Skeletal muscle tissue (tissue), 3 donors: ENCODE measurements at regions not wholly inside any gene's neighbourhood (a gene's known extent, or its start where the extent isn't known, plus 50 kb on each side); places are given as distances from the start of the nearest gene placed in this dataset.

ENCODE experiments used
- H3K27ac ChIP-seq: one replicate; pipeline ENCODE4 v1.7.0; 2013; ENCODE audit warnings: mild to moderate bottlenecking, low read depth, low read length, inconsistent platforms
- H3K27me3 ChIP-seq, 3 donors: one replicate each; pipeline ENCODE4 v1.7.0; 2013; ENCODE audit warnings: low read length in 3 of 3; ENCODE audit not compliant: control insufficient read depth in 3 of 3, insufficient read depth in 3 of 3
- H3K36me3 ChIP-seq, 3 donors: one replicate each; pipeline ENCODE4 v1.7.0; 2013; ENCODE audit warnings: low read length in 3 of 3; ENCODE audit not compliant: control insufficient read depth in 3 of 3, insufficient read depth in 3 of 3
- H3K4me1 ChIP-seq, 3 donors: one replicate each; pipeline ENCODE4 v1.7.0; 2013; ENCODE audit warnings: low read length in 3 of 3, mild to moderate bottlenecking in 3 of 3; ENCODE audit not compliant: control insufficient read depth in 3 of 3, insufficient read depth in 3 of 3
- H3K4me3 ChIP-seq, 3 donors: one replicate each; pipeline ENCODE4 v1.7.0; 2013; ENCODE audit warnings: low read length in 3 of 3
- H3K9ac ChIP-seq, 3 donors: one replicate each; pipeline ENCODE4 v1.7.0; 2013; ENCODE audit warnings: low read length in 3 of 3, mild to moderate bottlenecking in 3 of 3, moderate library complexity in 2 of 3, low read depth in 1 of 3
- H3K9me3 ChIP-seq, 3 donors: one replicate each; pipeline ENCODE4 v1.7.0; 2013; ENCODE audit warnings: low read length in 3 of 3; ENCODE audit not compliant: control insufficient read depth in 3 of 3
- donor health status: Osteomylitis.

DNA sequence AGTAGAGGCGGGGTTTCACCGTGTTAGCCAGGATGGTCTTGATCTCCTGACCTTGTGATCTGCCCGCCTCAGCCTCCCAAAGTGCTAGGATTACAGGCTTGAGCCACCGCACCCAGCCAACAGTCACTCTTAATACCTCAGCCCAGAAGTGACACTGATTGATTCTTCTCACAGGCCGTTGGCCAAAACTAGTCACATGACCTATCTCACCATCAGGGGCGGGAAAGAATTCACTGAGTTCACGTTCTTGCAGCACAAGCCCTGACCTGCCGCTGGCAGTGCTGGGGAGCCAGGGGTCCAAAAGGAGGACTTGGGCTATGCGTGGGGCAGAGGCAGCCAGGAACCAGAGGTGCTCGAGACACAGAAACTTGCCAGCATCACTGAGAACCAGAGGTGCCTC, 55.0 kb upstream of the CPLX2 start:
- peaks cover 0 to 2% (median 0%) of the 10 kb centered on the region in 3 donors for H3K4me1 ChIP-seq
- H3K27ac ChIP-seq = no peak overlapping the region
- H3K27me3 ChIP-seq = peaks cover 13 to 33% (median 17%) of the 10 kb centered on the region in 3 donors
- no peaks in the 10 kb centered on the region for H3K36me3 ChIP-seq
- H3K9ac ChIP-seq = no peak overlapping the region
- no peak overlapping the region for H3K4me3 ChIP-seq
- H3K9me3 ChIP-seq = no peaks in the 10 kb centered on the region

DNA sequence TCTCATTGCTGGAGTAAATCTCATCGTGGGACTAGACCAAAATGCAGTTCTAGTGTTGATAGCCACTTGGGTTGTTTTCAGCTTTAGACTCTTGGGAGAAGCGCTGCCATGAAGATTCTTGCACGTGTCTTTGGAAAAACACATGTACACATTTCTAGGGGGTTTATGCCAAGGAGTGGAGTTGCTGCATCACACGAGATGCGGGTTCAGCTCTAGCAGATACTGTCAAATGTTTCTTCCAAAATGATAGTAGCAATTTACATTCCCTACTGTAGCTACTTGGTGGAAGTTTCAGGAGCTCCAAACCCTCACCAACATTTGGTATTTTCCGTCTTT, 52.3 kb upstream of the CPLX2 start:
- Histone ChIP-seq H3K27me3 (peaks cover 13 to 28% (median 14%) of the 10 kb centered on the region in 3 donors), H3K4me3 (no peak overlapping the region), H3K9me3 (no peaks in the 10 kb centered on the region), H3K36me3 (no peaks in the 10 kb centered on the region), H3K4me1 (peaks cover 0 to 1% (median 0%) of the 10 kb centered on the region in 3 donors), H3K9ac (no peak overlapping the region), H3K27ac (no peak overlapping the region)

DNA sequence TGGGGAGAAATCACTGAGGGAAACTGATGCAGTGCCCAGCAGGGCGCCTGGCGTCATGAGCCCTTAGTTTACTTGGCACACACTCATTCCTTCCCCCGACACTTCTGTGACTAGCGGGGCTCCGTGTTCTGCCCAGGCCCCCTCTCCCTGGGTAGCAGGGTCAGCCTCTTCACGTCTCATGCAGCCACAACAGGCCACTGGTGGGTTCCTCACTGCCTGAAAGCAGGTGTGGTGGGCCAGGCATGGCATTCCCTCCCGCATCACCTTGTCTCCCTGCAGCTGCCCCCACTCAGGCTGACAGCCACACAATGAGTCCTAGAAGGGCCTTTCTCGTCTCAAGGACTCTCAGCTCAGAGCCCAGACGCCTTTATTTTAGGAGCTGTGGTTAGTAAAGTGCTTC, 51.1 kb upstream of the CPLX2 start:
- H3K27me3 ChIP-seq = peaks cover 13 to 19% (median 13%) of the 10 kb centered on the region in 3 donors
- no peak overlapping the region for H3K4me3 ChIP-seq
- H3K9me3 ChIP-seq = no peaks in the 10 kb centered on the region
- no peak overlapping the region for H3K27ac ChIP-seq
- H3K4me1 ChIP-seq = no peaks in the 10 kb centered on the region
- no peak overlapping the region for H3K9ac ChIP-seq
- H3K36me3 ChIP-seq = no peaks in the 10 kb centered on the region
